Daoy (cell line): ENCODE measurements at regions not wholly inside any gene's neighbourhood (a gene's known extent, or its start where the extent isn't known, plus 50 kb on each side); places are given as distances from the start of the nearest gene placed in this dataset.
A peak's percentile ranks its signal among the peaks of the same experiment; 100 is the strongest.

ENCODE experiments used
- DNase-seq: peaks from one replicate; pipeline ENCODE4 v3.0.0-alpha.2; 2015; ENCODE audit warnings: low read depth

- DNase-seq, result peak; percentile 82
These were observed 416.2 kb upstream of the CCDC196 start for GRCh38 chr14:66069830-66070541.

- DNase-seq, result peak; percentile 56
These were observed 415.4 kb upstream of the CCDC196 start for GRCh38 chr14:66070542-66071319.

GRCh38 chr14:66072190-66073084 is 413.7 kb upstream of the CCDC196 start:
- no peak for DNase-seq

GRCh38 chr14:66074537-66074936 is 411.6 kb upstream of the CCDC196 start:
- no peak for DNase-seq

- no peak for DNase-seq
These were observed 410.0 kb upstream of the CCDC196 start for GRCh38 chr14:66076176-66076575.

- no peak for DNase-seq
These were observed 408.2 kb upstream of the CCDC196 start for GRCh38 chr14:66078006-66078405.

- peak; percentile 40 for DNase-seq
These were observed 404.4 kb upstream of the CCDC196 start for GRCh38 chr14:66081594-66082376.

- DNase-seq, result no peak
These were observed 400.9 kb upstream of the CCDC196 start for GRCh38 chr14:66085224-66085623.

- no peak for DNase-seq
These were observed 400.5 kb upstream of the CCDC196 start for GRCh38 chr14:66085665-66086064.

- peak; percentile 37 for DNase-seq
These were observed 398.9 kb upstream of the CCDC196 start for GRCh38 chr14:66087231-66087630.

- DNase-seq, result no peak
These were observed 397.5 kb upstream of the CCDC196 start for GRCh38 chr14:66088656-66089055.

- DNase-seq, result no peak
These were observed 394.0 kb upstream of the CCDC196 start for GRCh38 chr14:66092206-66092605.

- DNase-seq, result no peak
These were observed 393.4 kb upstream of the CCDC196 start for GRCh38 chr14:66092748-66093147.

- DNase-seq, result no peak
These were observed 392.0 kb upstream of the CCDC196 start for GRCh38 chr14:66094001-66094727.

- DNase-seq, result no peak
These were observed 386.7 kb upstream of the CCDC196 start for GRCh38 chr14:66099451-66099850.

- DNase-seq, result no peak
These were observed 386.2 kb upstream of the CCDC196 start for GRCh38 chr14:66099931-66100330.

- no peak for DNase-seq
These were observed 384.5 kb upstream of the CCDC196 start for GRCh38 chr14:66101662-66102061.

- DNase-seq, result no peak
These were observed 381.7 kb upstream of the CCDC196 start for GRCh38 chr14:66104486-66104885.

GRCh38 chr14:66105815-66106214 is 380.4 kb upstream of the CCDC196 start:
- DNase-seq, result peak; percentile 41

GRCh38 chr14:66109426-66109825 is 376.7 kb upstream of the CCDC196 start:
- no peak for DNase-seq

- peak; percentile 17 for DNase-seq
These were observed 374.3 kb upstream of the CCDC196 start for GRCh38 chr14:66111891-66112290.
